HG03378 (cell line): ENCODE measurements at regions not wholly inside any gene's neighbourhood (a gene's known extent, or its start where the extent isn't known, plus 50 kb on each side); places are given as distances from the start of the nearest gene placed in this dataset.

Experiments
- ATAC-seq: cut with Tn5 transposase; IDR thresholded peaks from one replicate; pipeline ENCODE4 v1.9.1; 2021; ENCODE audit warnings: mild to moderate bottlenecking, moderate library complexity; ENCODE audit not compliant: unreplicated experiment

DNA sequence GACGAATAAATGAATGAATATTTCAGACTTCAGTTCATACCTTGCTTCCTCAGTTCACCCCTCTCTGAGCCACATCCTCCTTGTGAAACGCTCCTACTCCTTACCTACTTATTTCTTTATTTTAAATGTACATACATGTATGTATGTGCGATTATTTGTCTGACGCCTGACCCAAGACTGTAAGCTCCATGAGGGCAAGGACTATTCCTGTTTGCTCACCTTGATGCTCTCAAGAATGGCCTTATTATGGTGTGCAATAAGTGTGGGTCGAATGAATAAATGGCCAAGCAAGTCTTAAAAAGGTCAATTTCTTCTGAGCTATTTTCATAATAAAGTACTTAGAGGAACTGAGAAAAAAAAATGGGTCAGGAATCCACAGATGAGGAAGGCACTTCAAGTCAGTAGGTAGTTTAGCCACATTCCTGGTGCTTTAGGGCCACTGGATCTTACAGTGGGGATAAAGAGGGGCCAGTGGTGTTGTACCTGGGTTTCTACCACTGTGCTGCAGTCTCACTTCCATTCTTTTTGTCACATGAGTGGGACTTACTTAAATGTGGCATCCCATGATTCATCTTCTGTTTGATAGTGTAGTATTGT, 74.7 kb downstream of the SDC1 start:
- ATAC-seq: no peak

DNA sequence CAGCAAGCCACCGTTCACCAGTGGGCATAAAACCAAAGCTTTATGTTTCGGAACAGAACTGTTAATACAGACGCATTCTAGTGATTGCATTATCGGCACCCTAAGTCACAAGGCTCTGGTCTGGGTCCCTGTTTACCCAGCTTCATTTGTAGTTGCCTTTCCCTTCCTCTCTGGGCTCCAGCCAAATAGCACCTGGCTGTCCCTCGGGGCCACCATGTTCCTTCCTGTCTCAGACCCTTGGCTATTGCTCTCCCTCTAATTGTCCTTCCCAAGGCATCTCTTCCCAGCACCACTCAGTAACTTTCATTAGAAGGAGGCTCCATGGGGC, 75.3 kb downstream of the SDC1 start:
- no peak for ATAC-seq

DNA sequence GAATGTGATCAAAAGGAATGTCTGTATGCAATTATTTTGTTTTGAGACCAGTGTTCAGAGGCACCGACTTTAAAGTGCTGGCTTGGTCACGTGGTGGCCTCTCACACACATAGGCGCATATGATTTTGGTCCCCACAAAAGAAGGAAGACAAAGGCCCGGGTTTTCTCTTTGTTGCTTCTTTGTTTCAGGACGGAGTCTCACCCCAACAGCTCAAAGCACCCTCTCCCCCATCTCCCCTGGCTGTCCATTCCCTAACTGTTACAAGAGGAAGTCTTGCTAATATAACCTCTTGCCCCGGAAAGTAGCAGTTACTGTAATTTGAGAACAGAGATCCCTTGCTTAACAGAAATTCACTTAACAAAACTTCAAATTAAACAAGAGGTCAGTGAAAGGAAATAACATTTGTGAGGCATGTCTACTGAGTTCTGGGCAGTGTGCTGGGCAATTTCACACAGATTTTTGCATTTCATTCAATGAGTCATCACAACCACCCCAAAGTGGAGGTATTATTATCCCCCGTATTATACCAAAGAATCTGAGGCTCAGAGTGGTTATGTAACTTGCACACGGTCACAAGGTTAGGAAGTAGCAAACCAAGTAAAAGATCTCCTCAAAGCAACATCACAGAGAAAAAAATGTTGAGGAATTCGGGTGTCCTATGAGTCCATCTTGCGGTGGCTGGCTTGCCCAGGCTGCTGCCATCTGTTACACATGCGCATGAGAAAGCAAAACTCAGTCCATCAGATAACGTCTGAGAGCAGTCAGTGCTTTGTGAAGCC, 75.8 kb downstream of the SDC1 start:
- no peak for ATAC-seq

DNA sequence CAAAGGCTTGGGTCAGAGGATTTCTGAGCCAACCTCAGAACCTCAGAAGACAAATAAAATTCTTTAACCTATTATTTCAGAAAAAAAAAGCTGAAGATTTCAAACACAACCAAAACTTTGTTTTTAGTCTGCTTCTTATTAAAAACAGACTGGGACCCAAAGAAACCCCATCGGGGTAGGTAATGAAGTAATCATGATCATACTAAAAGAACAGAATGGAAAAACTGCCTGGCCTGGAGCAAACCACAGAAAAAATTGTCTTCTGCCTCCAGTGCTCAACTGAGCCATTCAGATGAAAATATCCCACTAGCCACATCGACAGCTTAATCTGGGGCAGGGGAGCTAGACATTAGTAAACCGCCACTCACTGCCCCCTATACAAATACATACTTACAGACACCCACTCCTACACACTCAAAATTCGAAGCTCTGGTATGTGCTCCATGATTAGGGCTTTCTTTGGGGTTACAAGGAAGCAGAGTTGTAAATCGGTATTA, 76.5 kb downstream of the SDC1 start:
- ATAC-seq: no peak

DNA sequence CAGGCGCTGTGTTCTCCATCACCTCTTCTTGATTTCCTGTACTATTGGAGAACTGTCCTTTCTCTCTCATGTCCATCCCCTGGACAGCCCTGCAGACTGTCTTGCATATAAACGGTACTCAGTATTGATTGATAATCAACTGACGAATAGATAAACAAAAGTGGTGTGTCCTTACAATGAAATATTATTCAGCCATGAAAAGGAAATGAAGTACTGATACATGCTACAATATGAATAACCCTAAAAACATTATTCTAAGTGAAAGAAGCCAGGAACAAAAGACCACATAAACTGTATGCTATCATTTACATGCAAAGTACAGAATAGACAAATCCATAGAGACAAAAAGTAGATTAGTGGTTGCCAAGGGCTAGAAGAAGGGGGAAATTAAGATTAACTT, 77.6 kb downstream of the SDC1 start:
- ATAC-seq: no peak

DNA sequence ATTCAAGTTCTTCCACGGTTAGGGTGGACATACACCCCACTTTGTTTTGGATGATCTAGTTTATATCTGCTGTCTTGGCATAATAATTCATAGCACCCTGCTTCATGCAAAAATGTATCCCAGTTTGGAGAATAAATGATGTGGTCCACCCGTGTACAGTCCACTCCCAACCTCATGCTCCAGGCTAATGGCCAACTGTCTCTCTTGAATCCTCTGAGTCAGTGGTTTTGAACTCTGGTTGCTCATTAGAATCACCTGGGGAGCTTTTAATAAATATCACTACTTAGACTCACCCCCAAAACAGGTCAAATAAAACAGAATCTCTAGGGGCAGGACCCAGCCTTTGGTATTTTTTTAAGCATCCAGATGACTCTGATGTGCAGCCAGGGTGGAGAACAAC, 78.5 kb downstream of the SDC1 start:
- ATAC-seq: no peak

DNA sequence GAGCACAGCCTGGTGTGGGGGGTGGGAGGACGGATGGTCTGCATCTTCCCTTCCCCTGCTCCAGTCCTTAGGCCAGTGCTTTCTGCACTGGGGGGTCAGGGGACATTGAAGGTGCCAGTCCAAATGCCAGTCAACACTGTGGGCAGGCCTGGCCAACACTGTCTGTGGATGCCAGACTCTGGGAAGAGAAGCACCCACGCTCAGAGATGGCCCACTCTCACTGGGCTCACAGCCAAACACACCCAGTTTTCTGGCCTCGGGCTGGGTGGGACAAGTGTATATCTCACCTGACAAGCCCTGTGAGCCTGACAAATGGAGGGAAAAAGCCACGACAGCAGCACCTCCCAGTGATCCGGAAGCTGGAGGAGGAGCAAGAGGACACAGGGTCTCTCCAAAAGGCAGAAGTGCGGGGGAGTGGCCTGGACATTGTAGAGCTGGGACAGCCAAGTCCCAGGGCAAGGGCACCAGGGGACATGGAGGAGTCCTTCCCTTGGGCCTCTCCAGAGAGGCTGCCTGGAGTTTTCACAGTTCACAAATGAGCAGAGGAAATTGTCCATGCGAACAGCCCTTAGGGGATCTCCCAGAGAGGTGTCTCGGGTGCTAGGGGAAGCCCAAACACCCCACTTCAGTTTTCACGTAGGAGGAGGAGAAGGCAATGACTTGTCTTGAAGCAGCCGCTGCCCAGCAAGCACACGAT, 79.3 kb downstream of the SDC1 start:
- peak; percentile 86 for ATAC-seq

DNA sequence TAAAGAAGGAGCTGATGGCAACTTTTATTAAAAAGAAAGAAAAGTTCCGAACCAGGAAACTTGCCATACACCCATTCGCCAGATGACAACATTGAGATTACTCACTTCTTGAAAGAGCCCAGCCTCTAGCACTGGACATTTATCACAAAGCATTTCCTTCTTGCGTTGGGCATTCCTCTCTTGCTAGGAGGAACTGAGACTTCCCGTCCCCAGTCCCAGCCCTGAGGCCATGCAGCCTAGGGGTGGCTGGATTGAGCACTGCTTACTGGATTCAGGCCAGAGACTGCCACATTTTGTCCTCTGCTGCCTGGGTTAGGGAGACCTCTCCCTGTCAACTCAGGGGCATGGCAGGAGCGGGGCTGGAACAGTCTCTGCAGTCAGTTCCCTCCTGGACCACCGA, 80.1 kb downstream of the SDC1 start:
- no peak for ATAC-seq

DNA sequence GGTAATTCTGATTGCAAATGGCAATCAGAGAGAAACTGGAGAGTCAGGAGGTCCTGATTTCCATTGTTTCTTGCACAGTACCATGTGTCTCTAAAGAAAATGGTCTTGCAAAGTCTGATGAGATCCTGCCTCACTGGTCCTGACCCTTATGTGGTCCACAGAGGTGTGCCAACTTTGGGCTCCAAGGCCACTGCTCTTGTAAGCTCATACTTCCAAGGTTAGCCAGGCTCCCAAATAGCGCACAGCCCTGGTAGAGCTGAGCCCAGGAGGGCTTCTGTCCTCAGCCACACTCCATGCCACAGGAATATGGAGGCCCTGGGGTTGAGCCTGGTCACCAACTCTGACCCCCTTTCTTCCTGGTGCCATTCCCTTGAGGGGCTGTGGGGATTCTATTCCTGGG, 80.7 kb downstream of the SDC1 start:
- ATAC-seq: no peak

DNA sequence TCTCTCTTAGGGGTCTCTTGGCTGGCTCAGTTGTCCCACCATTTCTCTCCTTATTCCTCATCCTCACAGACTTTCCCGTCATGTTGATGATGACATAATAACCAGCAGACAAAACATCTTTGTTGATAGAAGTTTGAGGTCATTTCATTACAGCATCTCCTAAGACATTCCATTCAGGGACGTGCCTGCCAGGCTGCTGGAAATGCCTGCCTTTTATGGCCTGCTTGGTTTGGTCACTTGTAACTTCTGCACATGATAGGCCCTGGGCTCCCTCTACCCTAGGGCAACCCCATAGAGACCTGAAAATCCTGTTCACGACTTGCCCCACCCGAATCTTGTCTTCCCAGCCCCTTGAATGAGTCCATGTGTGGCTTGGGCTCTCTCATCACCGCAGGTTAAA, 81.7 kb downstream of the SDC1 start:
- no peak for ATAC-seq

DNA sequence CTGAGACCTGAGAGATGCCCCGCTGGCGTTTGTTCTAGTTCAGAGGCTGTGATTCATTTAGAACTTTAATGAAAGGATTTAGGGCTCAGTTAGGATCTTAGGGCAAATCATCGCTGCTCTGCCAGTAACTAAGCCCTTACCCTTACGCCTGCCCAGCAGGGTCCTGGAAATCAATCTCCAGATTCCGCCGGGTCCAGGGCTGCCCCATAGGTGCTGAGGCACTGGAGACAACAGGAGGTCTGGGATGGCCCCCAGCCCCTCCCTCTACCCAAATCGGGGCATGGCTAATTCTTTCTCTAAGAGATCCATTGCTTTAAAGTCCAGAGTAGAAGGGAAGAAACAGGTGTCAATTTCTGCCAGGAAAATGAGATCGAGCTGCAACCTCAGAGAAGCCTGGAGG, 83.1 kb downstream of the SDC1 start:
- ATAC-seq: no peak

DNA sequence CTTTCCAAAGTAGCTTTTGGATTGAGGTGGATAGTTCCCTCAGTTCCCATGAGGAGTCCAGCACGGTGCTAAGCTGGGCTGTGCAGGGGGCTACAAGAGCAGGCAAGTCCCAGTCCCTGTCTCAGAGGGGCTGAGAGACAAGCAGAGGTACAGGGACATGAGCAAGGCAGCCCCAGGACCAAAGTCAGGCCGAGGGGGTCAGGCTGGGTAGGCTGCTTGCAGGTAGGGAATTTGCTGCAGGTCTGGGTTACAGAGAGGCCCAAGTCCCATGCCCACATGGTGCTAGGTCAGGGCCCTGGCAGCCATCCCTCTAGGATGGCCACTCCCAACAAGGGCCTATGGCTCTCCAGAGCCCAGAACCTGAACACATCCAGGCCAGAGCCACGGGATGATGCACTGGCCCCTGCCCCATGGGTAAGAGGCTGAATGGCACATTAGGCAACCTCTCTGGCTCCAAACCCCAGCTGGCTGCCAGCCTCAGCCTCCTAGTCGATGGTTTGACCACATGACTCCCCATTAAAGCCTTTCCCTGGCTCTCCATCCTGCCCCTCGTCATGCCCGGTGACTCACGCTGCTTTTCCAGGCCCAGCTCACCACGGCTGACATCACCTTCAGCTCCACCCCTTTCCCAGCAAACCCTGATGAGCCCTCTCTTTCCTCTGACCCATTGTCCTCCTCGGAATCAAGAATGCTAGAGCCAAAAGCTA, 83.7 kb downstream of the SDC1 start:
- ATAC-seq: no peak

DNA sequence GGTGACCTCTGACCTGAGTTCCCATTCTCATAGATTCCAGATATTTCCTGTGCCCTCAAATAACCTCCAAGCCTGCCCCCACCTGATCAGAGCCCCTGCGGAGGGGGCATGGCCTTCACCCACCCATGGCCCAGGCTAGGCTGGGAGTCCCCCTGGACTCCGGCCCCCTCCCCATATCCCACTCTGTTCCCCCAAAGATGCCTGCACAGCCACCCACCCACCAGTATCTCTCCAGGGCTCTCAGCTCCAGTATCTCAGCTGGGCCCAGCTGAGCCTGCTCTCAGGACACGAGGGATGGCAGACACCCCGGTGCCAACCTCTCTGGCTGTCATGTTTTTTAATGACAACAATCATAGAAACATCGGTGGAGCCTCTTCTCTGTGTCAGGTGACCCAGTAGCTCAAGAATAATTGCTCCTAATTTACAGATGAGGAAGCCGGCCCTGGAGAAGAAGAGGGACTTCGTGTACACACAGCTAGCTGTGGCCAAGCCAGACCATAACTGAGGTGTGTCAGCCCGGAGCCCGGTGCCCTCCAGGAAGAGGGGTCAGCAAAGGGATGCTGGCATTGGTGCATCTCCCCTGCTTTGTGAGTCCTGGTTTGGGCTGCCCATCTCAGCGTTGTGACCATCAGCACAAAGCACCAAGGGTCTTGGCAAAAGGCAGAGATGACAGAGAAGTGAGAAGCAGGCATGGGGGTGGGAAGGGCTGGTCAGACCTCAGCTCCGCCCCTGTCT, 84.4 kb downstream of the SDC1 start:
- ATAC-seq: no peak

DNA sequence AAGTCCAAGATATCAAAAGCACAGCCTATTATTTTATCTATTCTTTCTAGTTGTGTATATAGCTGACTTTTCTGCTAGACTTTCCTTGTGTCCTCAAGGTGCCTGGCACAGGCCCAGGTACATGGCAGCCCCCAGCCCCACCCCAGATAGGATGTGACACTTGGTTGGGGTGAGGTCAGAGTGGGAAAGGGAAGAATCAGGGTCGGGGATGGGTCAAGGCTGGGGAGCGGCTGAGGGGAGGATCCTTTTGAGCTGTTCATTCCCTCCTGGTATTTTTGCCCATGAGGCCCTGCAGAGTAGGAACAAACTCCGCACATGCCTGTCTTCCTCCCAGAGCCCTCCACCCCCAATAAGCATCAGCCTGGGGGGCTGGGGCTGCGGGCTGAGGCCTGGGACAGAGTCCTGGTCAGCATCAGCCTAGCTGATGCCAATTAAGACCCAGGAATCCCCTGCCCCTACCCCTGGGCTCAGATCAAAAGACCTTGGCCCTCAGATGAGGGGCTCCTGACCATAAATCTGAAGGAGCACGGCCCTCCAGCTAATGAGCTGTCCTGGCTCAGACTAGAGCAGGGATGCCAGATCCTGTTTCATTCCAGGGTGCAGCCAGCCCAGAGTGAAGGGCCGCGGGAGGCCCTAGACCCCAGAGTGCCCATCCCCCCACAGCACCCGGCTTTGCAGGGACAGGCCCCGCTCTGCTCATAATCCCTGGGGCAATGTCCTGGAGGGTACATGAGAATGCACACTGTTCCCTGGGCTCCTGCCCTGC, 85.3 kb downstream of the SDC1 start:
- ATAC-seq: no peak

DNA sequence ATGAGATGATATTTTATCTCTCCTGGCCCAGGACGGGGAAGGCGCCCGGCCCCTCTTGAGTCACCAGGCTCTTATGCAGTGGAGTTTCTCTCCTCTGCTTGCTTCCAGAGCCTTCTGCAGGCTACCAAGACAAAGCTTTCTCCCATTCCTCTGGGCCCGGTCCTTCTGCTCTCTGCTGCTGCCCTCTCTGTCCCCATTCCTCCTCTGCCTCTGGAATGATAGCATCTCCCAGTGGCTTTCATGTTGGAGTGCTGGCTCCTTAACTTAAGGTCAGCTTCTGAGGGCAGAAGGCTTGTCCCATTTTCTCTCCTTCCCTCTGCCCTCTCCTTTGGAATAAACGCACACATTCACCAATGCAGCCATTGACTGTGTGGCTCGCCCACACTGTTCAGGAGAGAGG, 86.2 kb downstream of the SDC1 start:
- ATAC-seq: no peak

DNA sequence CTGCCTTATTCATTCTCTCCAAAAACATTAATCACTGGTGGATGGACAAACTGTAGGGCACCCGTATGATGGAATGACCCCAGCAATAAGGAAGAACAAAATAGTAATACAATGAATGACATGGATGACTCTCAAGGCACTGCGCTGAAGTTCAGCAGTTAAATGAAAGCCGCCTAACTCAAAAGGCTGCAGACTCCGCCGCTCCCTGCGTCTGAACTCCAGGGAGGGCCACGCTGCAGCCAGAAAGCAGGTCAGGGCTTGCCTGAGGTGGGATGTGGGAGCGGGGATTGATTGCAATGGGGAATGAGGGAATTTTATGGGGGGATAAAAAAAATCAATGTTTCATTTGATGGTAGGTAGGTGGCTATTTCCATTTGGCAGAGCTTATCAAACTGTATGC, 86.5 kb upstream of the LAPTM4A start:
- no peak for ATAC-seq

DNA sequence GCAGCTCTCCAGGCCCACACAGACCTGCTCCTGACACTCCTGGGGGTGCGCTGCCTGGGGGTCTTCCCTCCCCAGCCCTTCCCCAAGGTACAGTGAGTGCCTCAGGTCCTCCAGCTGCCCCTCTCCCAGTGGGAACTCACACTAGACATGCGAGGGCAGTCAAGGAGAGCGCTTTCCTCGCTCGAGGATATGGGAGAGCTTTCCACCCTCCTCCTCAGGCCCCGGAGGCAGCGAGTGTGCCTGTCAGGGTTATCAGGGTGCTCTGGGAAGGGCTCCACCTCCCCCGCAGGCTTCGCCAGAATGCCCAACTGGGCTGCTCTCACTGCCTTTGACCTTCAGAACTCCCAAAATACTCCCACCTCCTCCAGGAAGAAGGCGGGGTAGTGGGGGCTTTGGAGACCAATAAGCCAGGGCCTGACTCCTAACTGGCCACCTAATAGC, 85.7 kb upstream of the LAPTM4A start:
- ATAC-seq: no peak

DNA sequence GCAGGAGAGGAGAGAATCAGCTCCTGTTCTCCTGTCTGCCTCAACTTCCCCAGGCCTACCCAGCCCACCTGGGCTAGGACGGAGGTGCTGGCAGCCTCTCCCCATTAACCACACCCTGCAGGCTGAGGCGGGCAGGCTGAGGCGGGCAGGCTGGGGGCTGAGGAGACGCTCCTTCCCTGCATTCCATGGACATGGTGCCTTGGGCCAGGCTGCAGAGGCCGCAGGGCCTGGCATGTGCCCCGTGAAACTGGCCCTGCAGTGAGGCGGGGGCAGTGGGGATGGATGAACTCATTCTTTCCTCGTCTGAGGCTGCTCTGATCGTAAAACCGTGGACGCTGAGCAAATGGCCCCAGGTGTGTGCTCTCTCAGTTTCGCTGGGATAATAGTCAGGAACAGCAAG, 84.7 kb upstream of the LAPTM4A start:
- no peak for ATAC-seq

DNA sequence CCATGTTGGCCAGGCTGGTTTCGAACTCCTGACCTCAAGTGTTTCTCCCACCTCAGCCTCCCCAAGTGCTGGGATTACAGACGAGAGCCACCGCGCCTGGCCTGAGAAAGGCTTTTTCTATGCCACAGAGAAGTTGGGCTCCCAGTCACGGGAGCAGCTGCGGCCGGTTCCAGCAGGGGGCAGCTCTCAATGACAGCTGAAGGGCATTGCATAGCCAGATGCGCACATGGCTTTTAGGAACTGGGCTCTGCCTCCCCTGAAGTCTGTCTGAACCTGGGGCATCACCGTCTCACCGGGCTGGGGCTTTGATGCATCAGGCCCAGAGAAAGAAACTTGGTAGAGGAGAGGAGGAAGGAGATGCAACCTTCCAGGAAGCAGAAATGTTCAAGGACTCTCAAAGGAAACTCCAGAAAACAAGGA, 84.2 kb upstream of the LAPTM4A start:
- ATAC-seq: peak; percentile 86

DNA sequence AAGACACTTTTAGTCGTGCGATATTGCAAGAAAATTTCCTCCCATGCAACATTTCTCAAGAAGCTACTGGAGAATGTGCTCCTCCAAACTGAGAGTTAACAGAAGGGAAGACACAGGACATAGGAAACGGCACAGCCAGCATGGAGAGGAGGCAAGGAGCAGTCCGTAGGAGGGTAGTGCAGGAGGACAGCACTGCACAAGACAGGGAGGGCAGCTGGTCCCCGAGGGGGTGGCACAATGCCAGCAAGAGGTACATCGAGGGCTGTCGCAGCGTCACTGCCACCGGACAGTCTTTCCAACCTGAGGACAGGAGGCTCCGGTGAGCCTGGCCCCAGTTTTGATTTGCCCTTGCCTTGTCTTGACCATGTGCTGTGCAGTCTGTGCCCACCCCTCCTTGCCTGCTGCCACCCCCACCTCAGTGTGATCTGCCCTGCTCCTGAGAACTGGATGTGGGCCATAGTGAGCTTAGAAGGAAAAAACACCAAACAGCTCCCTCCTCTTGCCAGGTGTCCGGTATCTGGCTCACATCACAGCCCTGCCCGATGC, 81.6 kb upstream of the LAPTM4A start:
- ATAC-seq: no peak
